Spleen (tissue), 11 donors: ENCODE measurements at regions not wholly inside any gene's neighbourhood (a gene's known extent, or its start where the extent isn't known, plus 50 kb on each side); places are given as distances from the start of the nearest gene placed in this dataset.

Experiments used
- DNase-seq: peaks from one replicate; pipeline ENCODE4 v3.0.0-alpha.2; 2020
- H3K27ac ChIP-seq, 8 donors: fragments of 200-600 bp; sonication (generic) in 7 of 8; 1 replicate in 4 of 8; 2 replicates in 4 of 8; pipeline versions ENCODE4 v1.5.0 to v1.8.0; 2016 to 2021; ENCODE audit warnings: inconsistent platforms in 4 of 8, mild to moderate bottlenecking in 4 of 8, moderate library complexity in 1 of 8
- H3K27me3 ChIP-seq, 7 donors: fragments of 200-600 bp; sonication (generic) in 6 of 7; replicated peaks in 1 of 7; 1 replicate in 4 of 7; 2 replicates in 3 of 7; pipeline versions ENCODE4 v1.5.0 to v1.8.0; 2016 to 2021; ENCODE audit warnings: inconsistent platforms in 3 of 7, mild to moderate bottlenecking in 1 of 7
- H3K36me3 ChIP-seq, 6 donors: fragments of 200-600 bp; sonication (generic) in 5 of 6; 1 replicate in 4 of 6; 2 replicates in 2 of 6; pipeline versions ENCODE4 v1.5.0 to v1.8.0; 2016 to 2021; ENCODE audit warnings: inconsistent platforms in 2 of 6
- H3K4me1 ChIP-seq, 6 donors: fragments of 200-600 bp; sonication (generic) in 5 of 6; 1 replicate in 3 of 6; 2 replicates in 3 of 6; pipeline versions ENCODE4 v1.5.0 to v1.8.0; 2016 to 2021; ENCODE audit warnings: inconsistent platforms in 3 of 6
- H3K4me3 ChIP-seq, 8 donors: fragments of 200-600 bp; sonication (generic) in 7 of 8; 1 replicate in 4 of 8; 2 replicates in 4 of 8; pipeline versions ENCODE4 v1.5.0 to v1.8.0; 2016 to 2021; ENCODE audit warnings: inconsistent platforms in 4 of 8, mild to moderate bottlenecking in 4 of 8, moderate library complexity in 2 of 8
- H3K9me3 ChIP-seq, 8 donors: fragments of 200-600 bp; sonication (generic) in 7 of 8; 1 replicate in 4 of 8; 2 replicates in 4 of 8; pipeline versions ENCODE4 v1.5.0 to v1.8.0; 2016 to 2021; ENCODE audit warnings: inconsistent platforms in 4 of 8
- CTCF ChIP-seq, 11 experiments: fragments of 200-600 bp in 7 of 11; fragments of 450-650 bp in 4 of 11; sonication (generic) in 4 of 11; IDR thresholded peaks in 8 of 11; conservative IDR thresholded peaks in 3 of 11; 1 replicate in 7 of 11; 2 replicates in 4 of 11; pipeline versions ENCODE4 v1.4.0 to v1.8.0; 2016 to 2021; ENCODE audit warnings: antibody characterized with exemption in 11 of 11, inconsistent platforms in 4 of 11, mild to moderate bottlenecking in 1 of 11
- POLR2A ChIP-seq, 3 donors: fragments of 450-650 bp; IDR thresholded peaks; one replicate each; pipeline ENCODE4 v1.5.1; 2017; ENCODE audit warnings: antibody characterized with exemption in 3 of 3, mild to moderate bottlenecking in 1 of 3
- POLR2AphosphoS5 ChIP-seq, 3 donors: sonication (generic); formaldehyde crosslinking; IDR thresholded peaks; one replicate each; pipeline ENCODE4 v1.5.1; 2017; ENCODE audit warnings: antibody characterized with exemption in 3 of 3
- WGBS, 5 donors: extraction: QIAGEN DNeasy Blood & Tissue Kit in 3 of 5; methylation state at CpG; one replicate each; pipeline versions ENCODE4 v1.1.5 to v1.1.7; 2013 to 2018; 5-methylcytosine and 5-hydroxymethylcytosine counted together
- intact Hi-C: fragments of 100-400 bp; cut with DNase I; formaldehyde crosslinking; loops from one replicate; pipeline ENCODE4 v1.15.0; 2023; ENCODE audit warnings: low total_unique reads
- donor health status: healthy with polysubstance abuse.
- donor health status: DM: no; HTN: no; CAD: no; lungs with moderate emphysema.
- donor health status: DM: no; HTN: no; CAD: no.
- donor health status: Bipolar disorder and iron deficiency.
- donor health status: healthy.
- donor health status: DM: no; HTN: no; CAD: no.
- donor health status: DM: yes; HTN: yes; CAD: no.

GRCh38 chr2:51619961-51620360 is 588.0 kb upstream of the NRXN1 start:
- intact Hi-C loops = no loop called here
- TF ChIP-seq POLR2AphosphoS5 (IDR thresholded peaks at IDR 0.05) = no peak
- no peak for TF ChIP-seq CTCF (IDR thresholded peaks at IDR 0.05 in 8 of 11, conservative IDR thresholded peaks at IDR 0.05 in 3 of 11)
- no peaks in the 10 kb centered on the region for H3K27me3 ChIP-seq
- no peak for DNase-seq
- no peak overlapping the region for H3K27ac ChIP-seq
- WGBS, 5 donors = 64 to 89% (median 83%) methylated on average over 1 of the region's 1 CpG
- H3K9me3 ChIP-seq = peaks cover 0 to 53% (median 19%) of the 10 kb centered on the region in 8 donors
- no peak overlapping the region for H3K4me3 ChIP-seq
- no peaks in the 10 kb centered on the region for H3K36me3 ChIP-seq
- H3K4me1 ChIP-seq = no peaks in the 10 kb centered on the region

- no peak for TF ChIP-seq POLR2A (IDR thresholded peaks at IDR 0.05)
- no peak for TF ChIP-seq POLR2AphosphoS5 (IDR thresholded peaks at IDR 0.05)
- TF ChIP-seq CTCF (IDR thresholded peaks at IDR 0.05 in 8 of 11, conservative IDR thresholded peaks at IDR 0.05 in 3 of 11) = no peak
- intact Hi-C loops = no loop called here
- no peak for DNase-seq
- WGBS, 5 donors = 69 to 80% (median 75%) methylated on average over 3 of the region's 3 CpGs
- Histone ChIP-seq H3K36me3 (no peaks in the 10 kb centered on the region), H3K27me3 (no peaks in the 10 kb centered on the region), H3K27ac (no peak overlapping the region), H3K9me3 (peaks cover 0 to 81% (median 50%) of the 10 kb centered on the region in 8 donors), H3K4me3 (no peak overlapping the region), H3K4me1 (no peaks in the 10 kb centered on the region)
Observed at GRCh38 chr2:51612387-51612786, 580.5 kb upstream of the NRXN1 start.

- Histone ChIP-seq H3K27ac (no peak overlapping the region), H3K27me3 (no peaks in the 10 kb centered on the region), H3K36me3 (no peaks in the 10 kb centered on the region), H3K9me3 (peaks cover 0 to 45% (median 21%) of the 10 kb centered on the region in 8 donors), H3K4me1 (no peaks in the 10 kb centered on the region), H3K4me3 (no peak overlapping the region)
- no peak for DNase-seq
- 85 to 97% (median 94%) methylated on average over 5 of the region's 5 CpGs for WGBS, 5 donors
- TF ChIP-seq POLR2AphosphoS5 (IDR thresholded peaks at IDR 0.05) = no peak
- TF ChIP-seq POLR2A (IDR thresholded peaks at IDR 0.05) = no peak
- TF ChIP-seq CTCF (IDR thresholded peaks at IDR 0.05 in 8 of 11, conservative IDR thresholded peaks at IDR 0.05 in 3 of 11) = no peak
- intact Hi-C loops = no loop called here
Observed at GRCh38 chr2:51601706-51602105, 569.8 kb upstream of the NRXN1 start.

GRCh38 chr2:51597086-51597485 is 565.2 kb upstream of the NRXN1 start:
- Histone ChIP-seq H3K9me3 (peaks cover 0 to 33% (median 18%) of the 10 kb centered on the region in 8 donors), H3K27me3 (no peaks in the 10 kb centered on the region), H3K4me1 (no peaks in the 10 kb centered on the region), H3K27ac (no peak overlapping the region), H3K4me3 (no peak overlapping the region), H3K36me3 (no peaks in the 10 kb centered on the region)
- no peak for DNase-seq
- intact Hi-C loops = no loop called here
- TF ChIP-seq POLR2AphosphoS5 (IDR thresholded peaks at IDR 0.05) = no peak
- no peak for TF ChIP-seq CTCF (IDR thresholded peaks at IDR 0.05 in 8 of 11, conservative IDR thresholded peaks at IDR 0.05 in 3 of 11)
